EL (cell line): ENCODE measurements at regions not wholly inside any gene's neighbourhood (a gene's known extent, or its start where the extent isn't known, plus 50 kb on each side); places are given as distances from the start of the nearest gene placed in this dataset.

Experiments used
- DNase-seq: peaks from one replicate; pipeline ENCODE4 v3.0.0-alpha.2; 2016

- no peak for DNase-seq
These were observed 80.4 kb upstream of the POU3F1 start for GRCh38 chr1:38126970-38127369.

GRCh38 chr1:38125837-38126520, 79.4 kb upstream of the POU3F1 start:
- no peak for DNase-seq

GRCh38 chr1:38125016-38125415, 78.4 kb upstream of the POU3F1 start:
- no peak for DNase-seq

- DNase-seq = peak; percentile 65
These were observed 77.0 kb upstream of the POU3F1 start for GRCh38 chr1:38123356-38124135.

- no peak for DNase-seq
These were observed 74.7 kb upstream of the POU3F1 start for GRCh38 chr1:38121231-38121680.

- no peak for DNase-seq
These were observed 74.1 kb upstream of the POU3F1 start for GRCh38 chr1:38120552-38121230.

GRCh38 chr1:38118976-38119375, 72.4 kb upstream of the POU3F1 start:
- no peak for DNase-seq

- no peak for DNase-seq
These were observed 70.9 kb upstream of the POU3F1 start for GRCh38 chr1:38117444-38117887.

- DNase-seq = no peak
These were observed 69.1 kb upstream of the POU3F1 start for GRCh38 chr1:38115682-38116202.

- no peak for DNase-seq
These were observed 68.6 kb upstream of the POU3F1 start for GRCh38 chr1:38115226-38115625.

- DNase-seq = peak; percentile 15
These were observed 67.8 kb upstream of the POU3F1 start for GRCh38 chr1:38114241-38115026.

- DNase-seq = no peak
These were observed 66.6 kb upstream of the POU3F1 start for GRCh38 chr1:38113159-38113666.

GRCh38 chr1:38111589-38111988, 65.0 kb upstream of the POU3F1 start:
- no peak for DNase-seq

- DNase-seq = no peak
These were observed 58.7 kb upstream of the POU3F1 start for GRCh38 chr1:38105267-38105666.

- no peak for DNase-seq
These were observed 56.0 kb upstream of the POU3F1 start for GRCh38 chr1:38102636-38103035.

- no peak for DNase-seq
These were observed 54.6 kb upstream of the POU3F1 start for GRCh38 chr1:38101037-38101785.

- no peak for DNase-seq
These were observed 51.7 kb upstream of the POU3F1 start for GRCh38 chr1:38098101-38098847.

GRCh38 chr1:38097284-38097898, 50.8 kb upstream of the POU3F1 start:
- DNase-seq = no peak
